Peyer's patch (tissue), 4 donors: ENCODE measurements at regions not wholly inside any gene's neighbourhood (a gene's known extent, or its start where the extent isn't known, plus 50 kb on each side); places are given as distances from the start of the nearest gene placed in this dataset.

Source experiments
- CTCF ChIP-seq, 6 experiments: fragments of 450-650 bp in 4 of 6; fragments of 200-600 bp in 2 of 6; sonication (generic) in 1 of 6; IDR thresholded peaks; one replicate each; pipeline ENCODE4 v1.5.1; 2017 to 2019; ENCODE audit warnings: antibody characterized with exemption in 6 of 6, mild to moderate bottlenecking in 3 of 6, moderate library complexity in 1 of 6
- POLR2A ChIP-seq, 2 donors: fragments of 450-650 bp; IDR thresholded peaks; one replicate each; pipeline ENCODE4 v1.5.1; 2017; ENCODE audit warnings: antibody characterized with exemption in 2 of 2, mild to moderate bottlenecking in 2 of 2, moderate library complexity in 2 of 2

GRCh38 chr5:87924436-87924835 is 344.2 kb downstream of the TMEM161B start:
- no peak for TF ChIP-seq CTCF (IDR thresholded peaks at IDR 0.05)
- no peak for TF ChIP-seq POLR2A (IDR thresholded peaks at IDR 0.05)
